MM.1S (cell line): ENCODE measurements at regions not wholly inside any gene's neighbourhood (a gene's known extent, or its start where the extent isn't known, plus 50 kb on each side); places are given as distances from the start of the nearest gene placed in this dataset.

Experiments used
- DNase-seq: peaks from one replicate; pipeline ENCODE4 v3.0.0-alpha.2; 2015
- H2AFZ ChIP-seq: fragments of 300-600 bp; sonication (generic); 2 replicates; pipeline ENCODE4 v1.6.0; 2016; ENCODE audit warnings: antibody characterized with exemption, low read length
- H3F3A ChIP-seq: fragments of 300-600 bp; sonication (generic); 2 replicates; pipeline ENCODE4 v1.6.1; 2016; ENCODE audit warnings: mild to moderate bottlenecking, antibody characterized with exemption, low read length, moderate library complexity, mixed read lengths; ENCODE audit not compliant: insufficient read depth
- H3K27ac ChIP-seq: fragments of 300-600 bp; sonication (generic); 2 replicates; pipeline ENCODE4 v1.5.1; 2016; ENCODE audit warnings: mild to moderate bottlenecking, low read length
- H3K27me3 ChIP-seq: fragments of 300-600 bp; sonication (generic); replicated peaks from 2 replicates; pipeline ENCODE4 v1.6.0; 2016; ENCODE audit warnings: low read length; ENCODE audit not compliant: insufficient read depth
- H3K36me3 ChIP-seq: fragments of 300-600 bp; sonication (generic); replicated peaks from 2 replicates; pipeline ENCODE4 v1.6.1; 2016; ENCODE audit warnings: mild to moderate bottlenecking, low read length, mixed read lengths; ENCODE audit not compliant: insufficient read depth
- H3K4me1 ChIP-seq: fragments of 300-600 bp; sonication (generic); 2 replicates; pipeline ENCODE4 v1.6.1; 2016; ENCODE audit warnings: low read length, mixed read lengths
- H3K4me2 ChIP-seq: fragments of 300-600 bp; sonication (generic); 2 replicates; pipeline ENCODE4 v1.6.0; 2016; ENCODE audit warnings: low read depth, low read length
- H3K4me3 ChIP-seq: fragments of 300-600 bp; sonication (generic); 2 replicates; pipeline ENCODE4 v1.5.1; 2016; ENCODE audit warnings: low read length, mixed read lengths
- H3K79me2 ChIP-seq: fragments of 300-600 bp; sonication (generic); 2 replicates; pipeline ENCODE4 v1.6.1; 2016; ENCODE audit warnings: mixed run types, low read length, mixed read lengths
- H3K9ac ChIP-seq: fragments of 300-600 bp; sonication (generic); 2 replicates; pipeline ENCODE4 v1.6.1; 2016; ENCODE audit warnings: low read length, mixed read lengths
- H3K9me2 ChIP-seq: fragments of 300-600 bp; sonication (generic); replicated peaks from 2 replicates; pipeline ENCODE4 v1.6.1; 2016; ENCODE audit warnings: mild to moderate bottlenecking, low read length, mixed read lengths; ENCODE audit not compliant: insufficient read depth
- H3K9me3 ChIP-seq: fragments of 300-600 bp; sonication (generic); replicated peaks from 2 replicates; pipeline ENCODE4 v1.6.1; 2016; ENCODE audit warnings: mild to moderate bottlenecking, low read length, mixed read lengths; ENCODE audit not compliant: insufficient read depth
- H4K20me1 ChIP-seq: fragments of 300-600 bp; sonication (generic); 2 replicates; pipeline ENCODE4 v1.6.1; 2016; ENCODE audit warnings: mild to moderate bottlenecking, low read length, moderate library complexity, mixed read lengths; ENCODE audit not compliant: insufficient read depth
- EZH2 ChIP-seq: fragments of 300-600 bp; sonication (generic); optimal IDR thresholded peaks from 2 replicates; pipeline ENCODE3; 2017; ENCODE audit warnings: low read depth, mild to moderate bottlenecking, antibody characterized with exemption, low read length, mixed read lengths
- EZH2phosphoT487 ChIP-seq: fragments of 300-600 bp; sonication (generic); IDR thresholded peaks from 2 replicates; pipeline ENCODE4 v1.6.1; 2018; ENCODE audit warnings: antibody characterized with exemption, low read length
- TF ChIP-seq, protein P1 (sequence below): fragments of 300-600 bp; sonication (generic); IDR thresholded peaks from 2 replicates; pipeline ENCODE4 v1.5.1; 2016; ENCODE audit warnings: antibody characterized with exemption, low read length, mixed read lengths

DNA sequence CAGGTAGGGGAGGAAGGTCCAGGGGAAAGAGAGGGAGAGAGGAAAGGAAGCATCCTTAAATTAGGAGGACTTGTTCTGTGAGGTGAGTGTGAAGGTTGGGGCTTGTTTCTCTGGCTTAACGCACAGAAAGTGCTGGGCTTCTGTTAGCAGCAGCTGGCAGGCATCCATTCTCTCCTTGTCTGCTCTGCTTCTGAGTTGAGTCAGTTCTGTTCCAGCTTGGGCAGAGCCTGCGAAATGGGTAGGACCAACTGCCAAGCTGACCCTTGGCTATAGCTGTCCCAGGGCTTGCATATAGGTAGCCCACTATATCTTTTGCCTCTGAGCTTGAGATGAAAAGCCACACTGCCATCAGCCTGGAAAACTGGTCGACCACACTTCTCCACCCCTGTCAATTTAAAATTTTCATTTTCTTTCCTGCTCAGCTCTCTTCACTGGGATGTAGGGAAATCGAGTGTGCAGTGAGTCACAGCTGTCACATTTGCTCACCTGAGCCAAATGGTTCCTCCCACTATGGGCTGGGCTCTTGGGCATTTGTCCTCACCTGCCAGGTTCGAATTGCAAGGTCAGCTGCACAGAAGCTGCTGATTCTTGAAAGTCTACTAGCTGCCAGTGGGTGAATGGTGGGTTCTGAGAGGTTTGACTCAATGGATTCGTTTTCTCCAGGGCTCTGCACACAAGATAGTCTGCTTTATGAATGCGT, 256.4 kb upstream of the PWP1 start:
- DNase-seq, result no peak
- Histone ChIP-seq H3K9me2 (no peaks in the 10 kb centered on the region), H3K4me3 (no peak overlapping the region), H3K4me1 (no peaks in the 10 kb centered on the region), H3K9me3 (no peaks in the 10 kb centered on the region), H4K20me1 (no peaks in the 10 kb centered on the region), H3K4me2 (no peak overlapping the region), H3K36me3 (no peaks in the 10 kb centered on the region), H3K27ac (no peak overlapping the region), H3F3A (no peaks in the 10 kb centered on the region), H2AFZ (no peak overlapping the region), H3K79me2 (no peaks in the 10 kb centered on the region), H3K9ac (no peak overlapping the region), H3K27me3 (no peaks in the 10 kb centered on the region)
- TF ChIP-seq, protein P1, sequence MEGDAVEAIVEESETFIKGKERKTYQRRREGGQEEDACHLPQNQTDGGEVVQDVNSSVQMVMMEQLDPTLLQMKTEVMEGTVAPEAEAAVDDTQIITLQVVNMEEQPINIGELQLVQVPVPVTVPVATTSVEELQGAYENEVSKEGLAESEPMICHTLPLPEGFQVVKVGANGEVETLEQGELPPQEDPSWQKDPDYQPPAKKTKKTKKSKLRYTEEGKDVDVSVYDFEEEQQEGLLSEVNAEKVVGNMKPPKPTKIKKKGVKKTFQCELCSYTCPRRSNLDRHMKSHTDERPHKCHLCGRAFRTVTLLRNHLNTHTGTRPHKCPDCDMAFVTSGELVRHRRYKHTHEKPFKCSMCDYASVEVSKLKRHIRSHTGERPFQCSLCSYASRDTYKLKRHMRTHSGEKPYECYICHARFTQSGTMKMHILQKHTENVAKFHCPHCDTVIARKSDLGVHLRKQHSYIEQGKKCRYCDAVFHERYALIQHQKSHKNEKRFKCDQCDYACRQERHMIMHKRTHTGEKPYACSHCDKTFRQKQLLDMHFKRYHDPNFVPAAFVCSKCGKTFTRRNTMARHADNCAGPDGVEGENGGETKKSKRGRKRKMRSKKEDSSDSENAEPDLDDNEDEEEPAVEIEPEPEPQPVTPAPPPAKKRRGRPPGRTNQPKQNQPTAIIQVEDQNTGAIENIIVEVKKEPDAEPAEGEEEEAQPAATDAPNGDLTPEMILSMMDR, result no peak
- TF ChIP-seq EZH2phosphoT487 (no peak), EZH2 (no peak)

- no peak for DNase-seq
- no peak overlapping the region for H3K4me2 ChIP-seq
- H2AFZ ChIP-seq, result no peak overlapping the region
- H3K36me3 ChIP-seq, result no peaks in the 10 kb centered on the region
- no peaks in the 10 kb centered on the region for H4K20me1 ChIP-seq
- H3K79me2 ChIP-seq, result no peaks in the 10 kb centered on the region
- H3F3A ChIP-seq, result no peaks in the 10 kb centered on the region
- no peak overlapping the region for H3K9ac ChIP-seq
- no peak overlapping the region for H3K4me3 ChIP-seq
- H3K4me1 ChIP-seq, result no peaks in the 10 kb centered on the region
- H3K27me3 ChIP-seq, result no peaks in the 10 kb centered on the region
- no peak overlapping the region for H3K27ac ChIP-seq
- TF ChIP-seq EZH2, result no peak
- TF ChIP-seq, protein P1, result no peak
- H3K9me2 ChIP-seq, result no peaks in the 10 kb centered on the region
- no peaks in the 10 kb centered on the region for H3K9me3 ChIP-seq
Observed at GRCh38 chr12:107431942-107432341, 253.7 kb upstream of the PWP1 start.

- no peak overlapping the region for H2AFZ ChIP-seq
- H3K79me2 ChIP-seq, result no peaks in the 10 kb centered on the region
- H3K4me1 ChIP-seq, result no peaks in the 10 kb centered on the region
- no peak overlapping the region for H3K4me2 ChIP-seq
- no peak overlapping the region for H3K4me3 ChIP-seq
- TF ChIP-seq, protein P1, result no peak
- no peak for TF ChIP-seq EZH2
- TF ChIP-seq EZH2phosphoT487, result no peak
- no peaks in the 10 kb centered on the region for H4K20me1 ChIP-seq
- H3K27ac ChIP-seq, result no peak overlapping the region
- no peaks in the 10 kb centered on the region for H3K27me3 ChIP-seq
- H3F3A ChIP-seq, result no peaks in the 10 kb centered on the region
- H3K9me3 ChIP-seq, result no peaks in the 10 kb centered on the region
- H3K36me3 ChIP-seq, result no peaks in the 10 kb centered on the region
- no peak overlapping the region for H3K9ac ChIP-seq
- no peak for DNase-seq
- no peaks in the 10 kb centered on the region for H3K9me2 ChIP-seq
Observed at GRCh38 chr12:107435072-107435471, 250.5 kb upstream of the PWP1 start.
